ENCODE measurements at regions not wholly inside any gene's neighbourhood (a gene's known extent, or its start where the extent isn't known, plus 50 kb on each side); places are given as distances from the start of the nearest gene placed in this dataset.

DNA sequence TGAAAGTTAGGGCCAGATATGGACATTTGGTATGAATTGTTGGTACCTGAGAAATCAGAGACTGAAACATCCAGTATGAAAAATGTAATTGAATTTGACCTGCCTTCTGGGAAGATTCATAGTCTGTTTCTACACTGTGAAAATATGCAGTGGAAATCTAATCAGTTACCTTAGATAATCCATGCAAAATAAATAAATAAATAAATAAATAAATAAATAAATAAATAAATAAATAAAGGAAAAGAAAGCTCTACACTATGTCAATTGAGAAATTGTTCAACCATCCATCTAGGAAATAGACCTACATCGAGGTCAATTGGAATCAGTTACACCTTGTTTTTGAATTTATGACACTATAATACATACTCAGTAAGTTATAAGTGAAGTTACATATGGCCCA is 252.3 kb downstream of the VGLL3 start:
- Histone ChIP-seq H3K27me3 (ENCODE audit: control insufficient read depth, insufficient read depth, low read length) (no peaks in the 10 kb centered on the region), H3K4me3 (ENCODE audit: low read depth, low read length) (no peak overlapping the region), H3K36me3 (ENCODE audit: control insufficient read depth, insufficient read depth, low read length) (no peaks in the 10 kb centered on the region)
- POLR2A ChIA-PET: no interaction called here
- CTCF ChIA-PET: no interaction called here
- TF ChIP-seq, protein P1, sequence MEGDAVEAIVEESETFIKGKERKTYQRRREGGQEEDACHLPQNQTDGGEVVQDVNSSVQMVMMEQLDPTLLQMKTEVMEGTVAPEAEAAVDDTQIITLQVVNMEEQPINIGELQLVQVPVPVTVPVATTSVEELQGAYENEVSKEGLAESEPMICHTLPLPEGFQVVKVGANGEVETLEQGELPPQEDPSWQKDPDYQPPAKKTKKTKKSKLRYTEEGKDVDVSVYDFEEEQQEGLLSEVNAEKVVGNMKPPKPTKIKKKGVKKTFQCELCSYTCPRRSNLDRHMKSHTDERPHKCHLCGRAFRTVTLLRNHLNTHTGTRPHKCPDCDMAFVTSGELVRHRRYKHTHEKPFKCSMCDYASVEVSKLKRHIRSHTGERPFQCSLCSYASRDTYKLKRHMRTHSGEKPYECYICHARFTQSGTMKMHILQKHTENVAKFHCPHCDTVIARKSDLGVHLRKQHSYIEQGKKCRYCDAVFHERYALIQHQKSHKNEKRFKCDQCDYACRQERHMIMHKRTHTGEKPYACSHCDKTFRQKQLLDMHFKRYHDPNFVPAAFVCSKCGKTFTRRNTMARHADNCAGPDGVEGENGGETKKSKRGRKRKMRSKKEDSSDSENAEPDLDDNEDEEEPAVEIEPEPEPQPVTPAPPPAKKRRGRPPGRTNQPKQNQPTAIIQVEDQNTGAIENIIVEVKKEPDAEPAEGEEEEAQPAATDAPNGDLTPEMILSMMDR (IDR thresholded peaks at IDR 0.05; ENCODE audit: insufficient read depth, low read depth, low read length): no peak
- DNase-seq (ENCODE audit: low read depth): no peak

DNA sequence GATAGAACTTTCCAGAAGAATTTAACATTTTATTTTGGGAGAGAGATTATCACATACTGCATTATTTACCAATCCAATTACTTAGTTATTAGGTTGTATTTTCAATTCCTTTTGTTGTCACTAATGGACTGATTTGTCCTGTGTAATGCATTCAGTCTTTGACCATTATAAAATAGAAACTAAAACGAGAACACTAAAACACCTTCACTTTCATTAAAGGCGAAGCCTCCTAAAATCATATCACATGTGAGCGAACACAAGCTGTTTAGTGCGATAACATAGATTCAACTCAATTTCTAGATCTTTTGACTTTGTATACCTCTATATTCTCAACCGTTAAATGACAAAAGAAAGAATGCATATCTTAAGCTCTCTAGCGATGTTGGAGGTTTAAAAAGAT is 253.4 kb downstream of the VGLL3 start:
- ChIA-PET CTCF (no interaction called here), POLR2A (no interaction called here)
- TF ChIP-seq, protein P1 (IDR thresholded peaks at IDR 0.05; ENCODE audit: insufficient read depth, low read depth, low read length): no peak
- Histone ChIP-seq H3K4me3 (ENCODE audit: low read depth, low read length) (no peak overlapping the region), H3K27me3 (ENCODE audit: control insufficient read depth, insufficient read depth, low read length) (no peaks in the 10 kb centered on the region), H3K36me3 (ENCODE audit: control insufficient read depth, insufficient read depth, low read length) (no peaks in the 10 kb centered on the region)
- no peak for DNase-seq (ENCODE audit: low read depth)

DNA sequence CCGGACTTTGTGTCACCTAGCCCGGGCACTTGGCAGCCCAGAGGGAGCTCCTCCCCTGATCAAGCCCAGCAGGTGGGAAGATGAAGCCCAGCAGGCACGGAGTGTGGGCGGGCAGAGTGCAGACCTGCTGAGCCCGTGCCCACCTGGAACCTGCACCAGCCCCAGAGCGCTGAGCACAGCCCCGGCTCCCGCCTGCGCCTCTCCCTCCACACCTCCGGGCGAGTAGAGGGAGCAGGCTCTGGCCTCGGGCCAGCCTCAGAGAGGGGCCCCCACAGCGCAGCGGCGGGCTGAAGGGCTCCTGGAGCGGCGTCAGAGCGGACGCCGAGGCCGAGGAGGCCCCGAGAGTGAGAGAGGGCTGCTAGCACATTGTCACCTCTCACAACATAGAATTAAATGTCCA is 257.7 kb downstream of the VGLL3 start:
- no peak for DNase-seq (ENCODE audit: low read depth)
- ChIA-PET CTCF (no interaction called here), POLR2A (no interaction called here)
- TF ChIP-seq, protein P1 (IDR thresholded peaks at IDR 0.05; ENCODE audit: insufficient read depth, low read depth, low read length): no peak
- H3K36me3 ChIP-seq (ENCODE audit: control insufficient read depth, insufficient read depth, low read length): no peaks in the 10 kb centered on the region
- H3K4me3 ChIP-seq (ENCODE audit: low read depth, low read length): no peak overlapping the region
- H3K27me3 ChIP-seq (ENCODE audit: control insufficient read depth, insufficient read depth, low read length): no peaks in the 10 kb centered on the region

DNA sequence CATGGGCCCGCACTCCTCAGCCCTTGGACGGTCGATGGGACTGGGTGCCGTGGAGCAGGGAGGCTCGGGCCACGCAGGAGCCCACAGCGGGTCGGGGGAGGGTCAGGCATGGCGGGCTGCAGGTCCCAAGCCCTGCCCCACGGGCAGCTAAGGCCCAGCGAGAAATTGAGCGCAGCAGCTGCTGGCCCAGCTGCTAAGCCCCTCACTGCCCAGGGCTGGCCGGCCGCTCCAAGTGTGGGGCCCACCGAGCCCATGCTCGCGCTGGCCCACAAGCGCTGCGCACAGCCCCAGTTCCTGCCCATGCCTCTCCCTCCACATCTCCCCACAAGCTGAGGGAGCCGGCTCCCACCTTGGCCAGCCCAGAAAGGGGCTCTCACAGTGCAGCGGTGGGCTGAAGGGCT is 259.4 kb downstream of the VGLL3 start:
- TF ChIP-seq, protein P1 (IDR thresholded peaks at IDR 0.05; ENCODE audit: insufficient read depth, low read depth, low read length): no peak
- Histone ChIP-seq H3K27me3 (ENCODE audit: control insufficient read depth, insufficient read depth, low read length) (no peaks in the 10 kb centered on the region), H3K4me3 (ENCODE audit: low read depth, low read length) (no peak overlapping the region), H3K36me3 (ENCODE audit: control insufficient read depth, insufficient read depth, low read length) (no peaks in the 10 kb centered on the region)
- POLR2A ChIA-PET: no interaction called here
- DNase-seq (ENCODE audit: low read depth): no peak
- CTCF ChIA-PET: no interaction called here

DNA sequence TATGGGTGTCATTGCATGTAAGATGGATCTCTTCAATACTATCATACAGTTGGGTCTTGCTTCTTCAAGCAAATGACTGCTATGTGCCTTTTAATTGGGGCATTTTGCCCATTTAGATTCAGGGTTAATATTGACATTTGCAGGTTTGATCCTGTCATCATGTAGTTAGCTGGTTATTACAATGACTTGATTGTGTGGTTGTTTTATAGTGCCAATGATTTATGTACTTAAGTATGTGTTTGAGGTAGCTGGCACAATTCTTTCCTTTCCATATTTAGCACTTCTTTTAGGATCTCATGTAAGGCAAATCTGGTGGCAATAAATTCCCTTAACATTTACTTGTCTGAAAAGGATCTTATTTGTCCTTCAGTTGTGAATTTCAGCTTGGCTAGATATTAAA is 267.5 kb downstream of the VGLL3 start:
- Histone ChIP-seq H3K36me3 (ENCODE audit: control insufficient read depth, insufficient read depth, low read length) (no peaks in the 10 kb centered on the region), H3K4me3 (ENCODE audit: low read depth, low read length) (no peak overlapping the region), H3K27me3 (ENCODE audit: control insufficient read depth, insufficient read depth, low read length) (no peaks in the 10 kb centered on the region)
- ChIA-PET CTCF (no interaction called here), POLR2A (no interaction called here)
- no peak for DNase-seq (ENCODE audit: low read depth)
- TF ChIP-seq, protein P1 (IDR thresholded peaks at IDR 0.05; ENCODE audit: insufficient read depth, low read depth, low read length): no peak
